HG02610 (cell line): ENCODE measurements at regions not wholly inside any gene's neighbourhood (a gene's known extent, or its start where the extent isn't known, plus 50 kb on each side); places are given as distances from the start of the nearest gene placed in this dataset.
A peak's percentile ranks its signal among the peaks of the same experiment; 100 is the strongest.

ENCODE experiments used
- ATAC-seq: cut with Tn5 transposase; IDR thresholded peaks from one replicate; pipeline ENCODE4 v1.9.1; 2021; ENCODE audit warnings: mild to moderate bottlenecking, moderate library complexity; ENCODE audit not compliant: unreplicated experiment

GRCh38 chr11:15615398-15616096, 500.8 kb downstream of the INSC start:
- no peak for ATAC-seq

- ATAC-seq = no peak
Observed at GRCh38 chr11:15616130-15617105, 501.7 kb downstream of the INSC start.

DNA sequence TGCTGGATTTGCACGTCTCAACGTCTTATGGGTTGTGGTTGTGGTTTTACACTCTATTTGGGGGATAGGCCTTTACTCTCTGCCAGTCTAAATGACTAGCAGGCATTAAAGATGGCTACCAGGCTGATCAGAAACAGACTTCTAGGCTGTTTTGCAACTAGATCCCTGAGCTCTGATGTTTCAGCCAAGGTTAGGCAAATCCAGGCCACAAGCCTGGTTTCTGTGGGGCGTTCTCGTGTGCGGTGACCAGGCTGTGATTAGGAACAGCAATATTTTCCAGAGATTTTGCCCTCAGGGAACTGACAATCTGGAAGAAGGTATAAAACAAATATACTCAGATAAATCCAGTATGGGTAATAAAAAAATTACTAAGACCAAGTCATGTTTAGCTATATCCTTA, 502.4 kb downstream of the INSC start:
- ATAC-seq = no peak

DNA sequence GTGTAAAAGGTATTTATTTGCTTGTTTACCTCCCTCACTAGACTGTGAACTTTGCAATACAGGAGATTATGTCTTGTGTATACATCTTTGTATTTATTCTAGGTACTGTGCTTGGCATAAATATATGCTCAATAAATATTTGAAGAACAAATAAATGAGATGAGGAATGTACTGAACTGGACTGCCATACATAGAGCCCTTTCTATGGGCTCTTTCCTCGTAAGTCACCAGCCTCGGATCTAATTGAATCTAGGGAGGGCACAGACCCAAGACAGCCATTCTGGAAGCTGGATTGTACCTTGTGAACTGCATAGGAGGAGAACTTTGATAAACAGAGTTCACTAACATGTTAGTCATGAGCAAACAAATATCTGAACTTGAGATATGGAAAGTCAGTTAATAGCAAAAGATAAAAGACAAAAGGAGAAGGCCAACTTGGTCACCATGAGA, 503.9 kb downstream of the INSC start:
- ATAC-seq = no peak

GRCh38 chr11:15621565-15621964, 506.8 kb downstream of the INSC start:
- no peak for ATAC-seq

GRCh38 chr11:15622231-15622890, 507.6 kb downstream of the INSC start:
- no peak for ATAC-seq

DNA sequence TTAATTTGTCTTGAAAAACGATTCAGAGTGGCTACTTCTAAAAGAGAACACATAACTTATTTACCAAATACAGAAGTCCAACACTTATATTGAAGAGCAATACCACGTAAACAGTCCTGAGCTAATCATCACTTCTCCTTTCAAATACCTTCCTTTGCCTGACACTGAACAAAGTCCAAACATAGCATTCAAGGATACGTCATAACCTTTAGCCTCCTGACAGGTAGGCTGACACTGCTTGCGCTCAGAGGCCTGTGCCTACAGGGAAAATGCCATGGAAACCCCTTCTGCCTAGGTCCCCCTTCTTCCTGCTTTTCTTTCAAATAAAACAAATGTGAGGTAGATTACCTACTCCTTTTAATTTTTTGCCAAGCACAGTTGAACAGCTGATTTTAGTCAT, 510.0 kb downstream of the INSC start:
- ATAC-seq = no peak

DNA sequence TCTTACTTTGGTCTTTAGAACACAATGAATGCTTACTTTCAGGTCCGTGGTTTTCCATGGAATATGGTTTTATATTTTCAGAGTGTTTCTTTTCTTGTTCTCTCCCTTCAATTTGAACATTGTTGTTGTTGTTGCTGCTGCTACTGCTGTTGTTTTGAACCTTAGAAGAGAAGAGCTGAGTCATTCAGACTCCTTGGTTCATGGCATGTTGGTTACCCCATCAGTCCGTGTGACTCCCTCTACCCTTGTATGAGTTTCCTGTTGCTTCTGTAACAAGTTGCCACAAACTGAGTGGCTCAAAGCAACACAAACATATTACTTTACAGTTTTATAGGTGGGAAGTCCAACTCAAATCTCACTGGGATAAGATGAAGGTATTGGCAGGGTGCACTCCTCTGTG, 511.0 kb downstream of the INSC start:
- ATAC-seq = no peak

- ATAC-seq = no peak
Observed at GRCh38 chr11:15627560-15627959, 512.8 kb downstream of the INSC start.

GRCh38 chr11:15629690-15630321, 515.1 kb downstream of the INSC start:
- peak; percentile 50 for ATAC-seq

DNA sequence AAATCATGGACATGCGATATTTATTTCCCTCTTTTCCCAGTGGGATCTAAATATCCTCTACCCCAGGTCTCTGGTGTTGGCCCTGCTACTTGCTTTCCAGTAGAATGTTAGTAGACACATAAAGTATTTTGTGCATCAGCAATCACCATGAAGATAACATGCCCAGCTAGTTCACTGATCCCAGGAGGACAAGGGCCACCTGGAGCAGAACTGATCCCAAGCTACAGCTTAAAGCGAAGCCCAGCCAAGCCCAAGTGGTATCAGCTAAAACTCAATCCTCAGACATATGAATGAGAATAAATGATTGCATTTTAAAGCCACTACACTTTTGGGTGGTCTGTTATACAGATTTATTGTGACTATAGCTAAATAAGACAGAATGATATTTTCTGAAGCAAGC, 516.2 kb downstream of the INSC start:
- no peak for ATAC-seq

DNA sequence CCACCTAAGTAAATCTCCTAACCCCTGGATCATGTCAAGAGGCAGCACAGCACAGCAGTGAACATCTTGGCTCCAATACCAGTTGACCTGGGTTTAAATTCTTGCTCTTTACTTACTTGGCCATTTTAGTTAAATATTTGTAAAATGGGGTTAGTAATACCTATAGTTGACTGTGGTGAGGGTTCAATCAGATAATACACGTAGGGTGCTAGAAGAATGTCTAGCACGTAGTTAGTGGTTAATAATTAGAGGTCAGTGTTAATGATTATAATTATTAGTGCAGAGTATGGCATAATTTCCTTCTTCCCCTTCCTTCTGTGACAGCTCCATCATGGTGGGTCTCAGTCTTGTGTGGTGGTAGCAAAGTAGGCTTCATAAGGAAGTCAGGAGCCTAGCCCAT, 520.8 kb downstream of the INSC start:
- ATAC-seq = no peak

DNA sequence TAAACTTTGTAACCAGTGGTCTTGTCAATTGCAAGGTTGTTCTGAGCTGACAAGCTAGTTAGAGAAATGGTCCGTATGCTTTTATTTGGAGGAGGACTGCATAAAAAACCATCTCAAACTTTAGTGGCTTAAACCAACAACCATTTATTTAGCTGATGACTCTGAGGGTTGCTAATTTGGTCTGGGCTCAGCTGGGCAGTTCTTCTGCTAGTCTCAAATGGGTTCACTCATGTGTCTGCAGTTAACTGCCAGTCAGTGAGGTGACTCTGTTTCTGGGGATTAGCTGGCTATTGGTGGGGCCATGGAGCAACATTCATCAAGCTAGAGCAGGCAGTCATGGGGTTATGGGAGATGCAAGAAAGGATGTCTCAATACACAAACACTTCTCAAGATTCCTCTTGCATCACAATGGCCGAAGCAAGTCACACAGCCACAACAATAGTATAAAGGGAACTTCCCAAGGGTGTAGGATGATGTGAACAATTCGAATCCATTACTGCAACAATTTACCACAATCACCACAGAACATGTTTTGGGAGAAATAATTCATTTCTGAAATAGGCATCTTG, 521.9 kb downstream of the INSC start:
- no peak for ATAC-seq

DNA sequence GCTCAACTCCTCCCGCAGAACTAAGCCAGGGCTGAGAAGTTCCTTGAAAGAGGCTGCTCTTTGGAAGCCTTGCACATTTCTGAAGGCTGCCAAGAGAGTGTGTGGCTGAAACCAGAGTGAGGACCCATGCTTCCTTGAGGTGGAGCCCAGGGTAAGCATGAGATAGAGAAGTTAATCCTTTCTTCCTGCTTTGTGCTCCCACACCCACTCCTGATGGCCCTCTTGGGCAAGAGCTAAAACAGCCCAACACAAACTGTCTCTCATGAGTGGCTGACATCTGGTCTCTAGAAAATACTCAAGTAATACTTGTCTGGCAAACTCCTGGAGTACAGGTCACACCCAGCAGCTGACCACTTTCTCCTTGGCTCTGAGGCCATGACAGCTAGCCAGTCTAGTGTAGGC, 523.7 kb downstream of the INSC start:
- no peak for ATAC-seq

DNA sequence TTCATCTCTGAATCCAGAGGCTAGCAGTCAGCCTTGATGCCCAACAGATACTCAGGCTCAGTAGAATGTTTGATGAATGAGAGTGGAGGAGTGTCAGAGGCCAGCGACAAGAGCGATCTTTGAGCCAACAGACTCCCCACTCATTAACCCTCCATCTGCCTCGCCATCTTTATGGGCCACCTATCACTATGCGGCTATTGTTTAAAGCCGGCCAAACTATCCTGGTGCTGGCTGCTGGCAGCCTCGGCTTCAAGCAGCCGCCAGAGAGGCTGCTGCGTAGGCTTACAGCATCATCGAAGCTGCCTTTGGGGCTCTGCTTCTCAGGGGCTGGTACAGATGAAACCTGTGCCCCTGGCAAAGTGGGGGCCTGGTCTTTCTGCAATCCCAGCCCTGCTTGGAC, 525.6 kb downstream of the INSC start:
- ATAC-seq = no peak

DNA sequence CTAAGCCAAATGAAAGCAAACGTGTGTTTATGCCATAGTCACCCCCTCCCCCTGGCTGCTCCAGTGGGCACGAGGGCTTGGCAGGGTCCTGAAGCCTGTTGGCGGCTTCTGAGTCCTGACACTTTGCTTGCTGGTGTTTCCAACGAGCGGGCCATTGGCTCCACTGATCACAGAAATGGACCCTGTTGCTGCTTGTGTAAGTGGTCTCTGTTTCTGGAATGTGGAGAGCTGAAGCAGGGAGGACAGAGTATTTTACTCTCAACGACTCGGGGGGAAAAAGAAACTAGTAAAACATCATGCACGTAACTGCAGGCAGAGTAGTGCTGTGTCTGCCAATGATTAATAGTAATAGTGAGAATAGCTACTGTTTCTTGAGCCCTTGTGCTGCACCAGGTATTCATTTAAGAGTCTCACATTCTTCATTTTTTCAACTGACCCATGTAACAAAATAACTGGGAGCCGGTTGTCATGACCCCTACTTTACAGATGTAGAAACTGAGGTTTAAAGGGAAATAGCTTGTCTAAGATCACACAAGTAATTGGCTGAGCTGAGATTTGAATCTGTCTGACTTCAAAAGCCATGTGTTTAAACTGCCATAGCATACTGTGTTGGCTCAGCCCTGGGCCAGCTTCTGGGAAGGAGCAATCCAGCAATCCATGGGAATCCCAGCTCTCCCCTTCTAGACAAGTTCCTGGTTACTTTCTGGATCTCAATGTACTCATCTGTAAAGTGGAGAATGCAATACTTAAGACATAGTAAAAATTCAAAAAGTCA, 526.7 kb downstream of the INSC start:
- no peak for ATAC-seq

- no peak for ATAC-seq
Observed at GRCh38 chr11:15645201-15645600, 530.5 kb downstream of the INSC start.

DNA sequence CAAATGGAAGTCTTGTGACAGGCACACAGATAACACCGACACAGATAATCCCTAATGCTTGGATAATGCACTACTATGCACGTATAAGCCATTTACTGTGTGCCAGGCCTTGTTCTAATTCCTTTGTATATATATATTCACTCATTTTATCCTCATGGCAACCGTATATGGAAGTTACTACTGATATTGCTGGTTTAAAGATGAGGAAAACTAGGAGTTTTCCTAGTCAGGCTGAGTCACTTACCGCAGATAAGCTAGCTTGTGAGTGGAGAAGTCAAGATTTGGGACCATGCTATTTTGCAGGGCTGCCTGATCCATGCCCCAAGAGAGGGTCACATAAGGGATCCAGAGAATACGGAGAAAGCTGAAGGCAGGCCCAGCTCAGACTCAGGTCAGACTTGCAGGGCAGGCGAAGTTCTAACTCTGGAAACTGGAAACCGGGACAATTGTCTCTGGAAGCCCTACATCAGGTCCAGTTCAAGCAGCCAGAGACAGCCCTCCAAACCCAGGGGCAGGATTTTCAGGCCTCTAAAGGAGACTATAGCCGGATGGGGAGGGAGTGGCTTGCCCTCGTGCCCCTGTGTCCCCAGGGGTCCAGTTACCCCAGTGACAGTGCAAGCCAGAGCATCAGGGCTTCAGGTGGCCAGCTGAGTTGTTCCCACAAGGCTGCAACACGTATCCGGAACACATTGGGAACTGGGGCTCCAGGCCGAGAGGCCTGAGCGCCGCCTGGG, 534.8 kb downstream of the INSC start:
- ATAC-seq = no peak
